Osteoblast (primary cell): ENCODE measurements at regions not wholly inside any gene's neighbourhood (a gene's known extent, or its start where the extent isn't known, plus 50 kb on each side); places are given as distances from the start of the nearest gene placed in this dataset.

Experiments used
- DNase-seq: peaks from one replicate; pipeline ENCODE4 v3.0.0; 2011; ENCODE audit warnings: low spot score, mixed read lengths; ENCODE audit not compliant: insufficient read length; ENCODE audit errors: missing footprints
- H2AFZ ChIP-seq: 2 replicates; pipeline ENCODE4 v1.6.0; 2011; ENCODE audit warnings: mild to moderate bottlenecking, low read length
- H3K27ac ChIP-seq: 2 replicates; pipeline ENCODE4 v1.5.1; 2011; ENCODE audit warnings: mild to moderate bottlenecking, low read depth, low read length, moderate library complexity
- H3K27me3 ChIP-seq: 2 replicates; pipeline ENCODE4 v1.6.0; 2012; ENCODE audit warnings: mild to moderate bottlenecking, control low read depth, inconsistent platforms, low read length, moderate library complexity; ENCODE audit not compliant: insufficient read depth
- H3K36me3 ChIP-seq: 2 replicates; pipeline ENCODE4 v1.5.1; 2011; ENCODE audit warnings: mild to moderate bottlenecking, low read length, control low read depth, moderate library complexity; ENCODE audit not compliant: insufficient read depth
- H3K4me1 ChIP-seq: 2 replicates; pipeline ENCODE4 v1.5.1; 2011; ENCODE audit warnings: mild to moderate bottlenecking, low read length, control low read depth, moderate library complexity; ENCODE audit not compliant: insufficient read depth
- H3K4me2 ChIP-seq: 2 replicates; pipeline ENCODE4 v1.6.0; 2011; ENCODE audit warnings: mild to moderate bottlenecking, low read length; ENCODE audit not compliant: insufficient read depth
- H3K4me3 ChIP-seq: fragments of 200-600 bp; sonication (generic); 3 replicates; pipeline ENCODE4 v1.5.1; 2012; ENCODE audit warnings: mild to moderate bottlenecking, low read length, inconsistent platforms; ENCODE audit not compliant: insufficient read depth
- H3K79me2 ChIP-seq: 2 replicates; pipeline ENCODE4 v1.6.0; 2012; ENCODE audit warnings: mild to moderate bottlenecking, low read length, control low read depth, inconsistent platforms; ENCODE audit not compliant: insufficient read depth
- H3K9me3 ChIP-seq: 2 replicates; pipeline ENCODE4 v1.5.1; 2011; ENCODE audit warnings: low read depth, low read length, control low read depth
- H4K20me1 ChIP-seq: 2 replicates; pipeline ENCODE4 v1.6.0; 2012; ENCODE audit warnings: mild to moderate bottlenecking, low read length, control low read depth; ENCODE audit not compliant: insufficient read depth
- TF ChIP-seq, protein P1 (sequence below): IDR thresholded peaks from 2 replicates; pipeline ENCODE4 v1.5.1; 2011; ENCODE audit warnings: mild to moderate bottlenecking, low read depth, low read length, moderate library complexity; ENCODE audit errors: extremely low read depth

DNA sequence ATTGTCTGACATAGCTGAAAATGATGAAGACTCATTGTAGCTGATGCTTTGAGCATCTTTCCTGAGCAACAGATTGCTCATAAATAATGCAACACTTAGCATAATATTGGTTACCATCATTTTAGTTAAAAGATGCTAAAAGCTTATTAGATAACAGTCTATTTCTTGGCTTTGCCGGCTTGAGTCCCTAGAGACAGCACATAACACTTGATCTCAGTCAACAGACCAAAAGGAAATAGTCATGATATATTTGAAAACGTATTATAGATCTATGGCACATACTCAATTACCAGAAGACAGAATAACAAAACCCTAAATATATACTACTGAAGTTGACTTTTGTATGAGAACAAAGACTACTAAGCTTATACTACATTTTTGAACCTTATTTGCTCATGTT lies 846.7 kb upstream of the EPHA5 start:
- peaks cover 2% of the 10 kb centered on the region for H3K9me3 ChIP-seq
- H3K36me3 ChIP-seq: no peaks in the 10 kb centered on the region
- TF ChIP-seq, protein P1, sequence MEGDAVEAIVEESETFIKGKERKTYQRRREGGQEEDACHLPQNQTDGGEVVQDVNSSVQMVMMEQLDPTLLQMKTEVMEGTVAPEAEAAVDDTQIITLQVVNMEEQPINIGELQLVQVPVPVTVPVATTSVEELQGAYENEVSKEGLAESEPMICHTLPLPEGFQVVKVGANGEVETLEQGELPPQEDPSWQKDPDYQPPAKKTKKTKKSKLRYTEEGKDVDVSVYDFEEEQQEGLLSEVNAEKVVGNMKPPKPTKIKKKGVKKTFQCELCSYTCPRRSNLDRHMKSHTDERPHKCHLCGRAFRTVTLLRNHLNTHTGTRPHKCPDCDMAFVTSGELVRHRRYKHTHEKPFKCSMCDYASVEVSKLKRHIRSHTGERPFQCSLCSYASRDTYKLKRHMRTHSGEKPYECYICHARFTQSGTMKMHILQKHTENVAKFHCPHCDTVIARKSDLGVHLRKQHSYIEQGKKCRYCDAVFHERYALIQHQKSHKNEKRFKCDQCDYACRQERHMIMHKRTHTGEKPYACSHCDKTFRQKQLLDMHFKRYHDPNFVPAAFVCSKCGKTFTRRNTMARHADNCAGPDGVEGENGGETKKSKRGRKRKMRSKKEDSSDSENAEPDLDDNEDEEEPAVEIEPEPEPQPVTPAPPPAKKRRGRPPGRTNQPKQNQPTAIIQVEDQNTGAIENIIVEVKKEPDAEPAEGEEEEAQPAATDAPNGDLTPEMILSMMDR: no peak
- no peaks in the 10 kb centered on the region for H3K4me1 ChIP-seq
- H2AFZ ChIP-seq: no peak overlapping the region
- no peak overlapping the region for H3K4me2 ChIP-seq
- H3K79me2 ChIP-seq: no peaks in the 10 kb centered on the region
- H3K27me3 ChIP-seq: no peaks in the 10 kb centered on the region
- no peak for DNase-seq
- H3K27ac ChIP-seq: no peak overlapping the region
- H4K20me1 ChIP-seq: no peaks in the 10 kb centered on the region
- no peak overlapping the region for H3K4me3 ChIP-seq

DNA sequence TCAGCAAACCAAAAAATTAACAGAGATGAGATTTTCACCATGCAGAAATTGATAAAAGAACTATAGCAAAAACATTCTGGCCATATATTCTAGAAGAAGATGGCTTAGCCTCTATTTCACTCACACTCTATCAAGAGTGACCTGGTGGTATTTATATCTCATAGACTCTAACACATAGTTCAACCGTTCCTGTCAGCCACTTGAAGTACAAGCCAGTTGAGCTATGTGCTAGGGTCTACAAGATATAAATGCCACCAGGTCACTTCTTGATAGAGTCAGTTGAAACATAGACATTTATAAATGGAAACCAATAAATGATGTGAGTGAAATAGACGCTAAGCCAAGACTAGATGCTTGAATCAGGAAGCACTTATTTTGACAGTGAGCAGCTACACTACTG lies 836.7 kb upstream of the EPHA5 start:
- no peaks in the 10 kb centered on the region for H3K27me3 ChIP-seq
- TF ChIP-seq, protein P1: no peak
- no peak overlapping the region for H2AFZ ChIP-seq
- H3K27ac ChIP-seq: no peak overlapping the region
- no peaks in the 10 kb centered on the region for H3K4me1 ChIP-seq
- no peaks in the 10 kb centered on the region for H4K20me1 ChIP-seq
- H3K9me3 ChIP-seq: peaks cover 1% of the 10 kb centered on the region
- no peak for DNase-seq
- no peak overlapping the region for H3K4me2 ChIP-seq
- no peaks in the 10 kb centered on the region for H3K79me2 ChIP-seq
- no peaks in the 10 kb centered on the region for H3K36me3 ChIP-seq
- H3K4me3 ChIP-seq: no peak overlapping the region

DNA sequence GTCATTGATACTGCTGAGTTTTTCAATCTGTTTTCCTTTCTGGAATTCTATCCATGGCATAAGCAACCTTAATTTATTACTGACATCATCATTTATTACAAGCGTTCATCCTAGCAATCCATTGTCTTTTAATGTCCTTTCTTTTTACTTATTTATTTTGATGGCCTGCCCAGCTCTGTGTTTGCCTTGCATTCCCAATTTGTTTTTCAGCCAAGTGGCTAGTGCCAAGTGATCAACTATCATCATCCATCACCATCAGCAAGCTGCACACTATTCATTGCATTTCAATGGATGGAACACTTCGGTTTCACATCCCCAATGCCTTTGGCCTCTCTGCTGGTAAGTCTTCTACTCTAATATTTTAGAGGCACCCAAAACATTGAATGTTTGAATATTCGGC lies 831.7 kb upstream of the EPHA5 start:
- Histone ChIP-seq H3K36me3 (no peaks in the 10 kb centered on the region), H4K20me1 (no peaks in the 10 kb centered on the region), H3K4me2 (no peak overlapping the region), H3K27me3 (no peaks in the 10 kb centered on the region), H3K4me3 (no peak overlapping the region), H3K79me2 (no peaks in the 10 kb centered on the region), H3K27ac (no peak overlapping the region), H3K4me1 (no peaks in the 10 kb centered on the region), H3K9me3 (no peaks in the 10 kb centered on the region), H2AFZ (no peak overlapping the region)
- TF ChIP-seq, protein P1: no peak
- no peak for DNase-seq

DNA sequence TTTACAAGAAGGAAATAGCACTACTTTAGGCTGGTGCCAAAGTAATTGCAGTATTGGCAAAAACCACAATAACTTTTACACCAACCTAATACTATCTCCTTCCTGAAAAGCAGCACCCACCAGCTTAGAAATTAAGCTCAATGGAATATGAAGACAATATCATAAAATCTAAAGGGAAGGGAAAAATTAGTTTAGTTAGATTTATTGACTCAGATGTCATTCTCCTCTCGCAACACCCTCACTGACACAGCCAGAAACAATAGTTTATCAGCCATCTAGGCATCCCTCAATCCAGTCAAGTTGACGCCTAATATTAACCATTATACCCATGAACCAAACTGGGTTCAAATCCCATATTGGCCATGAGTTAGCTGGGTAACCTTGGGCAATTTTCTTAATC lies 820.4 kb upstream of the EPHA5 start:
- DNase-seq: no peak
- Histone ChIP-seq H3K36me3 (no peaks in the 10 kb centered on the region), H2AFZ (no peak overlapping the region), H3K4me3 (no peak overlapping the region), H3K79me2 (no peaks in the 10 kb centered on the region), H4K20me1 (no peaks in the 10 kb centered on the region), H3K27me3 (no peaks in the 10 kb centered on the region), H3K4me1 (no peaks in the 10 kb centered on the region), H3K9me3 (no peaks in the 10 kb centered on the region), H3K27ac (peak overlapping the region; percentile 59), H3K4me2 (no peak overlapping the region)
- TF ChIP-seq, protein P1: no peak
